ENCODE measurements at regions not wholly inside any gene's neighbourhood (a gene's known extent, or its start where the extent isn't known, plus 50 kb on each side); places are given as distances from the start of the nearest gene placed in this dataset.

- no peak for DNase-seq
These were observed 50.3 kb downstream of the PTGR3 start for GRCh38 chr18:75158465-75159237.

GRCh38 chr18:75157851-75158250, 51.1 kb downstream of the PTGR3 start:
- no peak for DNase-seq

- no peak for DNase-seq
These were observed 51.6 kb downstream of the PTGR3 start for GRCh38 chr18:75157381-75157780.

GRCh38 chr18:75156831-75157230, 52.1 kb downstream of the PTGR3 start:
- DNase-seq, result no peak

- DNase-seq, result no peak
These were observed 52.7 kb downstream of the PTGR3 start for GRCh38 chr18:75156139-75156750.

- DNase-seq, result no peak
These were observed 53.9 kb downstream of the PTGR3 start for GRCh38 chr18:75154997-75155396.

- DNase-seq, result no peak
These were observed 54.7 kb downstream of the PTGR3 start for GRCh38 chr18:75154259-75154658.

- peak; percentile 41 for DNase-seq
These were observed 65.1 kb downstream of the PTGR3 start for GRCh38 chr18:75143851-75144250.

GRCh38 chr18:75142677-75143076, 66.3 kb downstream of the PTGR3 start:
- no peak for DNase-seq

- DNase-seq, result no peak
These were observed 67.2 kb downstream of the PTGR3 start for GRCh38 chr18:75141734-75142133.

- no peak for DNase-seq
These were observed 67.8 kb downstream of the PTGR3 start for GRCh38 chr18:75141166-75141565.

GRCh38 chr18:75140296-75140695, 68.6 kb downstream of the PTGR3 start:
- no peak for DNase-seq

- DNase-seq, result no peak
These were observed 69.6 kb downstream of the PTGR3 start for GRCh38 chr18:75139226-75139911.

- no peak for DNase-seq
These were observed 71.5 kb downstream of the PTGR3 start for GRCh38 chr18:75137346-75137877.

GRCh38 chr18:75135158-75135725, 73.7 kb downstream of the PTGR3 start:
- no peak for DNase-seq

- DNase-seq, result no peak
These were observed 74.3 kb downstream of the PTGR3 start for GRCh38 chr18:75134611-75134975.

- no peak for DNase-seq
These were observed 75.0 kb downstream of the PTGR3 start for GRCh38 chr18:75133721-75134610.

- no peak for DNase-seq
These were observed 75.9 kb downstream of the PTGR3 start for GRCh38 chr18:75132931-75133525.

- no peak for DNase-seq
These were observed 76.7 kb downstream of the PTGR3 start for GRCh38 chr18:75132098-75132870.

- no peak for DNase-seq
These were observed 77.4 kb downstream of the PTGR3 start for GRCh38 chr18:75131381-75132000.

All from NCI-H82 (cell line).